ENCODE measurements at regions not wholly inside any gene's neighbourhood (a gene's known extent, or its start where the extent isn't known, plus 50 kb on each side); places are given as distances from the start of the nearest gene placed in this dataset.

DNA sequence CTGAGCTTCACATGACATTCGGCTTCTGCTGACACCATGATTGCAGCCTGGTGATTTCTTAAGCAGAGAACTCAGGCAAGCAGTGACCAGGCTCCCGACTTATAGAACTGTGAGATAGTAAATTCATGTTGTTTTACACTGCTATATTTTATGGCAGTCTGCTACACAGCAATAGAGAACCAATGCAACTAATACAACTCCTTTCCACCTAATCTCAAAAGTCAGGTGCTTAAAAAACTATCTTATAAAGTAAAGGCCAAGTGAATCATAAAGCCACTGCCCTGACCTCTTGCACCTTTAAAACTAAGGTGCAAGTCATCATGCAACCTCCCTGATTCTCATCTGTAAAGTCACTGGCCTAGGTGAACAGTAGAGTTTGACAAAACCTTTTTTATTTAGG lies 95.3 kb upstream of the GLS start:
- H3K4me3 ChIP-seq (ENCODE audit: low read depth, low read length) = no peak overlapping the region
- CTCF ChIA-PET = no interaction called here
- H3K27ac ChIP-seq (ENCODE audit: low read depth, low read length) = no peak overlapping the region
- peaks cover 4% of the 10 kb centered on the region for H3K27me3 ChIP-seq (ENCODE audit: control insufficient read depth, insufficient read depth, low read length)
- no peak for TF ChIP-seq CTCF (IDR thresholded peaks at IDR 0.05; ENCODE audit: low read depth, low read length)
- no peaks in the 10 kb centered on the region for H3K9me3 ChIP-seq (ENCODE audit: control insufficient read depth, insufficient read depth, low read length)
- DNase-seq (ENCODE audit: low read depth, low spot score) = no peak
- POLR2A ChIA-PET = no interaction called here

- POLR2A ChIA-PET = no interaction called here
- CTCF ChIA-PET = no interaction called here
- DNase-seq (ENCODE audit: low read depth, low spot score) = no peak
- Histone ChIP-seq H3K4me3 (ENCODE audit: low read depth, low read length) (no peak overlapping the region), H3K27ac (ENCODE audit: low read depth, low read length) (no peak overlapping the region), H3K27me3 (ENCODE audit: control insufficient read depth, insufficient read depth, low read length) (no peaks in the 10 kb centered on the region), H3K9me3 (ENCODE audit: control insufficient read depth, insufficient read depth, low read length) (no peaks in the 10 kb centered on the region)
- no peak for TF ChIP-seq CTCF (IDR thresholded peaks at IDR 0.05; ENCODE audit: low read depth, low read length)
These were observed 94.0 kb upstream of the GLS start for GRCh38 chr2:190786404-190787166.

DNA sequence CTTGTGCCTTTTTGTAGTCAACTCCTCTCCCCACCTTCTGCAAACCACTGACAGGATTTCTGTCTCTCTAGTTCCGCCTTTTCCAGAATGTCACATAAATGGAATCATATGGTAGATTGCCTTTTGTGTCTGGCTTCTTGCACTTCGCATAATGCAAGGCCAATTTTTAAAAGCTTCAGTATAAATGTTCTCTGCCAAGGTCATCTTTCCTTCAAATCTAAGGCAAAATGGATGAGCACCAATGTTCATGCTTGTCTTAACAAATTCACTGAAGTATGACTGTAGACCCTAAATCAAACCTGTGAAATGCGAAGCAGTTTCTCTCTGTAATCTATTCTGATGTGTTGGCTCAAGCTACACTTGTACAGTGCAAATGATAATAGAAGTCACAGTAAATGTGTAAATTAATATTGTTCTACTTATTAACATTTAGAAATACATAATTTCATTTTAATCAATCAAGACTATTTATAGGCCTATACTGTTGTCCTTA lies 92.8 kb upstream of the GLS start:
- DNase-seq (ENCODE audit: low read depth, low spot score) = no peak
- no peak for TF ChIP-seq CTCF (IDR thresholded peaks at IDR 0.05; ENCODE audit: low read depth, low read length)
- H3K9me3 ChIP-seq (ENCODE audit: control insufficient read depth, insufficient read depth, low read length) = no peaks in the 10 kb centered on the region
- H3K27ac ChIP-seq (ENCODE audit: low read depth, low read length) = no peak overlapping the region
- H3K27me3 ChIP-seq (ENCODE audit: control insufficient read depth, insufficient read depth, low read length) = no peaks in the 10 kb centered on the region
- H3K4me3 ChIP-seq (ENCODE audit: low read depth, low read length) = no peak overlapping the region
- ChIA-PET CTCF (no interaction called here), POLR2A (no interaction called here)

DNA sequence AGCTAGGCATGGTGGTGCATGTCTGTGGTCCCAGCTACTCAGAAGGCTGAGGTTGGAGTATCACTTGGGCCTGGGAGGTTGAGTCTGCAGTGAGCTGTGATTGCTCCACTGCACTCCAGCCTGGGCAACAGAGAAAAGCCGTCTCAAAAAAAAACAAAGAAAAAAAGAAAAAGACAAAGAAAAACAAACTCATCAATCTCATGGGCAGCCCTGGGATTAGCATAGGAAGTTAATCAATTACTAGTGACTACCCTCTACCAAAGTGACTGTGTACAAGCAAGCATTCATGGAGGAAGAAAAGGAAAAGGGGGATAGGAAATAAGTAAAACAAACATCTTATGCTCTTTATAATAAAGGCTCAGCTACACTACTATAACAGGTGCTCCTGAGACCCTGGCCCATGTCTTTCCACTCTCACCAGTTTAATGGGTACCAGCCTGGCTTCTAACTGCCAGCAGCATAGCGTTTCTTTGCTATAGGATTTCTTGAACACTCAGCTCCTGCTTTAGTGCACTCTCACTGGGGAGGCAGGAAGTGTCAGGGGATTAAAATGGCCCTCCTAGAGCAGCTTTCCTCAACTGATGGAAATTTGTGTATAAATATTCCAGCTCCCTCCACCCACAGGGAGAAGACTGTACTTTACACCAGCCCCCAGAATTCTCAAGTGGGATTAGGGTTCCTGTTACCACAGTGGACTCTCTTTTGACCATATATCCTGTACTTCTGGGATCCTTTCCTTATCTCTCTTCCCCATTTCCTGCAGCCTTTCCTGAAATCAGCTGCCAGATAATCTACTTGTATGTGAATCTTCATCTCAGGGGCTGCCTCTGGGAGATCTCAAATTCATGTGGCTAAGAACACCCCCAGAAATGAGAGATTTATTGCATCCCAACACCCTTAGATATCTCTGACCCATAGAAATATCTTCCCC lies 91.3 kb upstream of the GLS start:
- POLR2A ChIA-PET = interaction anchor here (0.6 kb wide), 1 partner anchor 186 kb away, joined by 6 read pairs; no protein-coding TSS in a partner anchor
- CTCF ChIA-PET = interaction anchor here (0.5 to 0.9 kb wide), 2 partner anchors 24 to 1026 kb away, joined by 3 read pairs; no protein-coding TSS in a partner anchor
- Histone ChIP-seq H3K9me3 (ENCODE audit: control insufficient read depth, insufficient read depth, low read length) (no peaks in the 10 kb centered on the region), H3K27ac (ENCODE audit: low read depth, low read length) (no peak overlapping the region), H3K4me3 (ENCODE audit: low read depth, low read length) (no peak overlapping the region), H3K27me3 (ENCODE audit: control insufficient read depth, insufficient read depth, low read length) (no peaks in the 10 kb centered on the region)
- no peak for TF ChIP-seq CTCF (IDR thresholded peaks at IDR 0.05; ENCODE audit: low read depth, low read length)
- no peak for DNase-seq (ENCODE audit: low read depth, low spot score)

All from AG04450 (cell line).